ENCODE measurements at regions not wholly inside any gene's neighbourhood (a gene's known extent, or its start where the extent isn't known, plus 50 kb on each side); places are given as distances from the start of the nearest gene placed in this dataset.

GRCh38 chr5:114686356-114686755, 324.5 kb downstream of the KCNN2 start:
- no peak for TF ChIP-seq CTCF (IDR thresholded peaks at IDR 0.05)
- no peak for TF ChIP-seq POLR2A (IDR thresholded peaks at IDR 0.05)
